ENCODE measurements at regions not wholly inside any gene's neighbourhood (a gene's known extent, or its start where the extent isn't known, plus 50 kb on each side); places are given as distances from the start of the nearest gene placed in this dataset.
"Not testable (repeated sequence)": the region's sequence is repeated elsewhere in the genome, so short reads cannot be mapped to it uniquely, and the experiment has no call there.

- no peak for DNase-seq (ENCODE audit: low read depth)
Measured at GRCh38 chr14:54253195-54253947, 143.4 kb upstream of the CDKN3 start.

DNA sequence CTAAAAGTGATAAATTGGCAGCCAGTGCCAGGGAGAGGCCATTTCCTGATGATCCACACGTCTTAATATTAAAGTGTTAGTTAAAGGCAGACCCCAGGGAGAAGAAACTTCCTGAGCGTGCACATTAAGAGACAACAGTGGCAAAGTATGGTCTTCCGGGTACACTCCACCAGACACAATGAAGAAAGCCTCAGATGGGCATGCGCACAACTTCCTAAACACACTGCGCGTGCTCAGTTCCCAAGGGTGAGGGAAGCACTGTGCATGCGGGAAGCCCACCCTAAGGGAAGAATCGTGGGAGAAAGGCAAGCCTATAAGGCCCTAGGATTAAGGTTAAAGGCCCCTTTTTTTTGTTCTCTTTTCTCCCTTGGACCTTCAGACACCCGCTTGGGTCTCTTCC, 140.7 kb upstream of the CDKN3 start:
- DNase-seq (ENCODE audit: low read depth), result no peak

DNA sequence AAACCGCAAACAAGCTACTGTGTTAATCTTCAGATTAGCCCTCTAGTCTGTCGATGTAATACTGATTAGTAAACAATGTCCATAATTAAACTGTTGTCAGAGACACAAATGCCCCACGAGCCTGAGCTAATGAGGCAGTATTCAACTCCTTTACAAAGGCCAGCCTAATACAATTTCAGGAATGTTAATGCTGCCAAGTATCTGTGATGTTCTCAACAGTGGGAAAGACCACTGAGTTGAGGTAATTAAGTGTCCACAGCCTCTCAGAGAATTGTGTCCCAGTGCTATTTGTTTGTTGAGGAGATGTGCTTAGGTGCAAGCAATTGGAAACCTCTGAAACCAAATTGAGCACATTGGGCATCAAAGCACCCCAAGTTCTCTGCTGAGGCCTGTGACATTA, 139.4 kb upstream of the CDKN3 start:
- DNase-seq (ENCODE audit: low read depth), result no peak

DNA sequence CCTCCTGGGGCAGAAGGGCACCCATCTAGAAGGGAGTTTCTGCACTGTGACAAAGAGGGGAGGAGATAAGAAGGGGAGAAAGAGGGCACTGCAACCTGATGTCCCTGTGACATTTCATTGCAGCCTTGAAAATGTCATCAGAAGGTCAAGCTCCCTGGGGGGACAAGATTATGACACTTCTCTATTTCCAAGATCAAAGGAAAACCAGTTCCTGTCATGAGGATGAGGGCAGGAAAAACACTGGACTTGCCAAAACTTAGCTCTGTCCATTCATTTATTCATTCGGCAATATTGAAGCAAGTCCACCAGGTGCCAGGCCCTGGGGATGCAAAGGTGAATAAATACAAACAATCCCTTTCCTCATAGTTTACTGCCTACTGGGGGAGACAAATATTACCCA, 138.4 kb upstream of the CDKN3 start:
- no peak for DNase-seq (ENCODE audit: low read depth)

DNA sequence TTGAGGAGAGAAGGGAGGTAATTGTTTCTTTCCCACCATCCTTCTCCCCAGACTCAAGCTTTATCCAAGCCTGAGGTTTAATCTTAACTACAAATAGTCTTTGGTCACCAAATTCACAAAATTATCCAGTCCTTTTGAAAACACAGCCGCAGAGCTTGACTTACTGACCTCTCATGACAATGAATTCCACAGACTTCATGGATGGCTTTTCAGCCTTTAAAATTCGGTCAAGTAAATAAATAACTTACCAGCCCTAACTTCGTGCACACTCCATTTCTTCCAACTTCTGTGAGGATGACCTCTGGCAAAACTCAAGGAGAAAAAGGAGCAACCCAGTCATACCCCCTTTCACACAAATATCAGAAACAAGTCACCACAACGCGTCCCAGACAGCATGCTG, 137.0 kb upstream of the CDKN3 start:
- no peak for DNase-seq (ENCODE audit: low read depth)

DNA sequence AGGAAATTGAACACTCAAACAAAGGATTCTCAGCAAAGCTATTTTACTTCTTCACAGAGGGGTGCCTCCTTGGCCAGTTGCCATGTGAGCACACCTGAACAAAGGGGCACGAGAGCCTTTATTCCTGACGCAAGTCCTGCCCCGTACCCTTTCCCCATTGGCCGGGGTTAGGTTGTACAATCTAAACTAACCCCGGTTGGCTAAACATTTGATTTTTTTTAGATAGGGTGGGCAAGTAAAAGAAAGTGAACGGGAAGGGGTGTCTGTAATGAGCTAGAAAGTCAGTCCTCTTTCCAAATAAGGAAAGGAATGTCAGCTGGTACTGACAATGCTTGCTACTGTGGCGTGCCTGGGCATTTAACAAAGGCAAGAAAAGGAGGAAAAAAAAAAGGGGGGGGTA, 135.5 kb upstream of the CDKN3 start:
- no peak for DNase-seq (ENCODE audit: low read depth)

- not testable (repeated sequence) for DNase-seq (ENCODE audit: low read depth)
Measured at GRCh38 chr14:54266616-54267015, 130.2 kb upstream of the CDKN3 start.

DNA sequence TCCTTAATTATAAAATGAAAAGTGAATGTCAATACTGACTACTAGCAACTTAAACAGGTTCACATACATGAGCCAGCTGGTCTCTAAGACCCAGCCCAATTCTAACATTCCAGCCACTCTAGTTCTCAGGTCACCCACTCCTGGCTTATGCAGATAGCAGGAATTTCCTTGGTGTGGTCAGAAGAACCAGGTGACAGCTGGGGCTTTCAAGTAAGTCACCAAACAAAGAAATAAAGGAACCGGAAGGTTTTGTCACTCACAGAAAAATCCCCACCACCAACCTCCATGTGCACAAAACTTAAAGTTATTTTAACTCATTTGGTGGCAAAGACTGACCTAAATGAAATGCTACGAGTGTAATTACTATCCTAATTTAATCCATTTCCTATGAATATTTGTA, 129.6 kb upstream of the CDKN3 start:
- DNase-seq (ENCODE audit: low read depth), result no peak

DNA sequence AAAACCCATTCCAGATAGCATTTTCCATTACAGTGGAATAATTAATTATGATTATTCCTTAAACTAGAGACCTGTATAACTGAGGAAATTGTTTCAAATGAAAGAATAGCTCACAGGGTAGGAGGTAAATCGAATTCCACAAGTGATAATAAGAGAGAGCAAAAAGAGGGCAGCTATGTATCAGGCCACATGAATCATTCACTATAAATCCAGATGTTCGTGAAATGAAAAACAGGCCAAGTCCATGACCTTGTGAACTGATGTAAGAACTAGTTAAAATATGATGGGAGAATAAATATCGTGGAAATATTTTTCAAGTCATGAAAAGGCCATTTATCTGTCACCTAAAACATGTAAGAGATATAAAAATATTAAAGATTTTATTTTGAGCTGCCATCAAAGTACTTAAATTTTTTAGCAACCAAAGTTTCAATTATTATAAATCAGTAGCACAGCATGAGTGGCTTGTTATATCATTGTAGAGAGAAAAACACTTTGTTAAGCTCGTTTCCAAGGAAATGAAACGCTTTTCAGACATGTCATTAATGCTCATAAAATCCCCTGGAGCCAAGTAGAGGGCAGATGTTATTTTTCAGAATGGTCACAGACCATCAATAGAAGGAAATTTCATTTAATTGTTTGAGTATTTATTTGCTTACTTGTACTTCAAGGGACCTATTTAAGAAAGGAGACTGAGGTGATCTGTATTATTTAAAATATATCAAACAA, 120.6 kb upstream of the CDKN3 start:
- DNase-seq (ENCODE audit: low read depth), result no peak

DNA sequence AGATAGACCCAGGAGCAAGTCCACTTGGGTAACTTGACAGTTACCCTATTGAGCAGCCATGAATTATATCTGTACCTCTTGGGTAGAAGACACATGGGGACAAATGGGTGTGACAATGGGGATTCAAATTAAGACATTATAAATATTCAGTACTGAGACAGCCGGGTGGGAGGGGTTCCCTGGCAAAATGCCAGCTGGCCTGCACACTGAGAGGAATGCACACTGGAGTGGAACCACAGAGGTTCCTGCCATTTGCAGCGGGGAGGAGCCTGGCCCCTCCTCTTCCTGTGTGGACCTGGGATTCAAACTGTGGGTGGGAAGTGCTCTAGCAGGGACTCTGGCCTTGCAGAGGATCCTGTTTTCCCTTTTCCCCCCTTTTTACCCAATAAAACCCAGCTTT, 118.7 kb upstream of the CDKN3 start:
- no peak for DNase-seq (ENCODE audit: low read depth)

DNA sequence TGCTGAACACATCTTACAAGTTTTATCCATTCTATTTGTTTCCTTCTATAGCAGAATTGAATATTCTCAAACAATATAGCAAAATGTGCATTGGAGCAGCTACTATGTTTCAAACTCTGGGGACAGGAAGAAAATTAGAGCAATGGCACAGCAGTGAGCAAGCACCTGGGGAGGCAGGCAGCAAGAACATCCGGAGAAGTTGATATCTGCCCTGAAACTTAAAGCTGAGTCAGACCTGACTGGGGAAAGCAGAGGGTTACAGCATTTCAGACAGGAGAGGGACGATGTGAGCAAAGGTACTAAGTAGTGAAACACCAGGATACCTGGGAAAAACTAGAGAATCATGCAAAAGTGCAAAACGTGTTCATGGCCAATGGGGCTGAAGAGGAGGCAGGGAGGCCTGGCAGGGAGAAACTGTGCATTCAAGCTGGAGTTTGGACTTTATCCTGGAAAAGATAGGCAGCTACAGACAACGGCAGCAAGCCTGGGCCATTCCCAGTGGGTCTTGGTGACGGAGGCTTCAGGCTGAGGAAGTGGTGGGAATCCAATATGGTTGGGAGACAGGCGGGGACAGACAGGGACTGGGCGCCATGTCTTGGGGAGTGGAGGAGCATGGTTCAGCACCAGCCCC, 118.0 kb upstream of the CDKN3 start:
- DNase-seq (ENCODE audit: low read depth), result no peak

DNA sequence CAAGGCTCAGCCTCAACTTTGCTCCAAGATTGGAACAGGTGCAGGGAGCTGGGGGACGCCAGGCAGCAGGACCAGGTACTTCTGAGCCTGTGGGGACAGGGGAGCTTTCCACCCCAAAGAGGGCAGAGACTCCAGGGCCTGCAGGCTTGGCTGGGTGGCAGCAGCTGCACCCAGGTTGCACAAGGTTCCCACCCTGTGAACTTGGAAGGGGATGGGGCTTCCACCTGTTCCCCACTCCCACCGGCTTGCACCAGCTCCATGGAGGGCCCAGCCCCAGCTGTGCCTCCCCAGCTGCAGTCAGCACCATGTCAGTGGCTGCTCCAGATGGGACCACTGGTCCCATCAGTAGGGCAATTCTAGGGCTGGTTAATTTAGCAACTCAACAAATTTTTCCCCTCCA, 114.0 kb upstream of the CDKN3 start:
- DNase-seq (ENCODE audit: low read depth), result no peak

- no peak for DNase-seq (ENCODE audit: low read depth)
Measured at GRCh38 chr14:54285030-54285429, 111.8 kb upstream of the CDKN3 start.

DNA sequence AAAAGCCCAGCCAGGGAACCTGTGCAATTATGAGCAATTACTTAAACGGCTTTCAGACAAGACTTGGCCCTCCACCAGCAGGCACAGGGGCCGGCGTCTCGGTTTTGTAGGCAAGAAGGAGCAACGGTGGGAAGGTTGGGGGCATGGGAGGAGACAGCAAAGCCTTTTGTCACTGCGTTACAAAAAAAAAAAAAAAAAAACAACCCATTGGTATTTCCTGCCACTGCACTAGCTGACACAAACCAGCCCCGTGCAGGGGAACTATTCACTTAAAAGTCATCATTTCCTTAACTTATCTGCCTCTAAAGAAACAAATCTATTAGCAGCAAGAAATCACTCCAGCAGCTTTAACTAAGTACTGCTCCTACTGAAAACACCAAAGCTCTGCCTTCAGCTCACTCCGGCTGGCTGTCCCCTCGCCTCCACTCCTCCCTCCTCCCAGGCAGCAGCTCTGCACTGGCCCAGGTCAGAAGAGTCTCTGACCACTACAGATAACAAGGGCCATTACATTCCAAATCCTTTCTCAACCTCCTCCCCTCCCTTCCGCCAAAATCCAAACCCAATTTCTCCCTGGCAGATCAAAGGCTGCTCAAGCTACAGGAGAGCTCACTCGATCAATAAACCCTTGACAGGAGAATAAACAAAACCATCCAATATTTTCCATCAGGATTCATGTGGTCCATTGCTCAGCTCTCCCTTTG, 105.2 kb upstream of the CDKN3 start:
- no peak for DNase-seq (ENCODE audit: low read depth)

- DNase-seq (ENCODE audit: low read depth), result no peak
Measured at GRCh38 chr14:54294802-54295201, 102.0 kb upstream of the CDKN3 start.

DNA sequence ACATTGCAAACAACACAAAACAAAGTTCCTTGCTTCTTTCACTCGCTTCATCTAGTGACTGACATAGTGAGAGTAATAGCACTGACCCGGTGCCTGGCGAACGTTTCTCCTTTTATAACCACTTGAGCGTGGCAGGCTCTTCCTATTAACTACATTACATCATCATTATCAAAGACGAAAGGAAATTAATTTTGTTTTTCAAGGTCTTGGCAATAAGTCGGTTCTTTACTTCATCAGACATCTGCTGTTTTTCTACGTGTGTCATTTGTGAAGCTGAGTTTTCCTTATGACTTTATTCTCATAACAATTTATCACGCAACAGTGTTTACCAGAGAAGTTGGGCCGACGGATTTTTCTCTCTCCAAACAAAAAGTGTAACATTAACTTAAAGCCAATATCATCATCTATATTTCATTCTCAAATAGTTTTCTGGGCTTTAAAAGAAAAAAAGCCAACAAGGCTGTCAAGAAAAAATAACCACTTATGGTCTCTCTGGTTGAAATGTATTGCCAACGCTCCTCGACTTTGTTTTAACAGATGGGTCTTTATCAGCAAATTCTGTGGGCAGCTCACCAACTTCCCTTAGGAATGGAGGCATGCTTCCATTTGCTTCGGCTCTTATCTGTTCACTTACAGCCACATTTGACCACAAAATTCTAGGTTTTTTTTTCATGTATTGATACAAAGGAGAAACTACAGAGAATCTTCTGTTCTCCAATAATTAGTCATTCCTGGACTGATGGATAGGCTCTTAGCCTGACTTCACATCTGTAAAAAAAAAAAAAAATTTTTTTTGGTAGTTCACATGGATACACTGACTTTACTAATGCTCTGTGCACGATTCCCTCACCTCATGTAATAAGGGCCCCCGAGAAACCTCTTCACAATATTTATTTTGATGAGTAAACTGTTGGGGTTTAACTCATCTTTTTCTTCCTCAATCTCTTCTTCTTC, 97.1 kb upstream of the CDKN3 start:
- DNase-seq (ENCODE audit: low read depth), result no peak

DNA sequence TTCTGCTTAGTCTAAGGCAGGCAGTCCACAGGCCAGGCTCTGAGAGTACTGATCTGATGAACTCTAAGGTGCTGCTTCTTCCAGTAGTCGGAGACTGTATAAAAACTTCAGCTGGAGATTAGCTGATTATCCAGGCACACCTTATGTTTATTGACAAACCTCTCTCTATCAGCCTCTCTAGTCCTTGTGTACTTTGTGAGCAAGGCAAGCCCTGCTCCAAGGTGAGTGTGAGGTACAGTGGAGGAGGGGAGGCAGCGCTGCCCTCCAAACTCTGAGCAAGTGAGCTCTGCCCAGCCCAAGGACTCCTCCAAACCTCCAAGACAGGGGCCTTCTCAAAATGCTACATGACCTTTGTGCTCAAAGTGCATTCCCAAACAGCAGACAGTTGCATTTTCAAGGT, 95.9 kb upstream of the CDKN3 start:
- DNase-seq (ENCODE audit: low read depth), result no peak

GRCh38 chr14:54301359-54301758, 95.4 kb upstream of the CDKN3 start:
- DNase-seq (ENCODE audit: low read depth), result no peak

- no peak for DNase-seq (ENCODE audit: low read depth)
Measured at GRCh38 chr14:54306806-54307205, 90.0 kb upstream of the CDKN3 start.

- no peak for DNase-seq (ENCODE audit: low read depth)
Measured at GRCh38 chr14:54309615-54310014, 87.2 kb upstream of the CDKN3 start.

DNA sequence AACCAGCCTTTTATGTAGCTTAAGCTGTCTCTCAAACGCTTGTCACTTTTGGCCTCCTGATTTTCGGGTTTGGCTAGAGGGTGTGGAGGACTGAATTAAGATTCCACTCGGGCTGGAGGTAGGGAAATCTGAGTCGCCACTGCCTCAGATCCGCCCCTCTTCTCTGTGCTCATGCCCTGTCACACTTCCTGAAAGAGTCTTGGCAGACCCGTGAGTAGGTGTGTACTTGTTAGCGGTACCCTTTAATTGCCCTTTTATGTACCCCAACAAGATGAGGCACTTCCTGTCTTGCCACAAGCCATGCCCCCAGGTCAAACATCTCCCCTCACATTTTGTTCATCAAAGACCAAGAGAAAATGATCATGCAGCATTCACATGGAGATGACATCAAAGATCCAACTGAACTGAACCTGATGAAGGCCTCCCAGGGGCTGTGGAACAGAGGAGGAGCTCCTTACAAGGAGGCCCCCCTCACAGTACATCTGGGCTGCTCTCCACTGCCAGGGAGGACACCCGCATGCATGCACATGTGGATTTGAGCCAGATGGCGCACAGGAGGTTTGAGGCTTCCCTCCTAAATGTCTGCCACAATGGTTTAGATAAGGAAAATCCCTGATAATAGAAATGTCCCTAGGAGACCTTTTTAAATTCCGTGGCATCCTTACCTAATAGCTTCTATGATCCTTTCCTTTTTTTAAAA, 86.5 kb upstream of the CDKN3 start:
- no peak for DNase-seq (ENCODE audit: low read depth)

All from stimulated activated CD8-positive, alpha-beta memory T cell treated with anti-CD3 and anti-CD28 coated beads, Interleukin-15, amount 100 ng/mL, for 24 hours (primary cell).